ENCODE measurements at regions not wholly inside any gene's neighbourhood (a gene's known extent, or its start where the extent isn't known, plus 50 kb on each side); places are given as distances from the start of the nearest gene placed in this dataset.

GRCh38 chr7:28231176-28231575 lies 50.6 kb upstream of the JAZF1 start:
- no peak for DNase-seq

- no peak for DNase-seq
Measured at GRCh38 chr7:28236560-28236959, 56.0 kb upstream of the JAZF1 start.

GRCh38 chr7:28237363-28237762 lies 56.8 kb upstream of the JAZF1 start:
- no peak for DNase-seq

GRCh38 chr7:28239823-28240204 lies 59.2 kb upstream of the JAZF1 start:
- DNase-seq = no peak

GRCh38 chr7:28240481-28240880 lies 59.9 kb upstream of the JAZF1 start:
- no peak for DNase-seq

- DNase-seq = no peak
Measured at GRCh38 chr7:28243861-28244260, 63.3 kb upstream of the JAZF1 start.

- no peak for DNase-seq
Measured at GRCh38 chr7:28245123-28245878, 64.7 kb upstream of the JAZF1 start.

GRCh38 chr7:28246921-28247461 lies 66.4 kb upstream of the JAZF1 start:
- DNase-seq = no peak

GRCh38 chr7:28258240-28258639 lies 77.6 kb upstream of the JAZF1 start:
- no peak for DNase-seq

GRCh38 chr7:28260969-28261368 lies 80.4 kb upstream of the JAZF1 start:
- no peak for DNase-seq

GRCh38 chr7:28263622-28264271 lies 83.2 kb upstream of the JAZF1 start:
- DNase-seq = no peak

GRCh38 chr7:28266402-28266801 lies 85.8 kb upstream of the JAZF1 start:
- no peak for DNase-seq

- no peak for DNase-seq
Measured at GRCh38 chr7:28267012-28267411, 86.4 kb upstream of the JAZF1 start.

- DNase-seq = no peak
Measured at GRCh38 chr7:28269700-28270361, 89.2 kb upstream of the JAZF1 start.

GRCh38 chr7:28270536-28270935 lies 89.9 kb upstream of the JAZF1 start:
- DNase-seq = no peak

GRCh38 chr7:28272461-28272877 lies 91.9 kb upstream of the JAZF1 start:
- DNase-seq = no peak

GRCh38 chr7:28276298-28276697 lies 95.7 kb upstream of the JAZF1 start:
- DNase-seq = no peak

GRCh38 chr7:28277364-28277763 lies 96.8 kb upstream of the JAZF1 start:
- DNase-seq = no peak

- DNase-seq = no peak
Measured at GRCh38 chr7:28277958-28278357, 97.4 kb upstream of the JAZF1 start.

- DNase-seq = no peak
Measured at GRCh38 chr7:28280516-28280915, 99.9 kb upstream of the JAZF1 start.

GRCh38 chr7:28290496-28290895 lies 109.9 kb upstream of the JAZF1 start:
- no peak for DNase-seq

GRCh38 chr7:28291559-28291958 lies 111.0 kb upstream of the JAZF1 start:
- no peak for DNase-seq

GRCh38 chr7:28292834-28293526 lies 112.4 kb upstream of the JAZF1 start:
- DNase-seq = no peak

Data from left hindlimb (tissue), 1 donor.